GM12891 (cell line): ENCODE measurements at regions not wholly inside any gene's neighbourhood (a gene's known extent, or its start where the extent isn't known, plus 50 kb on each side); places are given as distances from the start of the nearest gene placed in this dataset.

Experiments
- POLR2A ChIP-seq: IDR thresholded peaks from 2 replicates; pipeline ENCODE4 v1.6.1; 2011; ENCODE audit warnings: low read depth, low read length, control low read depth
- POLR2AphosphoS5 ChIP-seq: IDR thresholded peaks from 2 replicates; pipeline ENCODE4 v1.6.1; 2011; ENCODE audit warnings: low read depth, low read length, control low read depth

DNA sequence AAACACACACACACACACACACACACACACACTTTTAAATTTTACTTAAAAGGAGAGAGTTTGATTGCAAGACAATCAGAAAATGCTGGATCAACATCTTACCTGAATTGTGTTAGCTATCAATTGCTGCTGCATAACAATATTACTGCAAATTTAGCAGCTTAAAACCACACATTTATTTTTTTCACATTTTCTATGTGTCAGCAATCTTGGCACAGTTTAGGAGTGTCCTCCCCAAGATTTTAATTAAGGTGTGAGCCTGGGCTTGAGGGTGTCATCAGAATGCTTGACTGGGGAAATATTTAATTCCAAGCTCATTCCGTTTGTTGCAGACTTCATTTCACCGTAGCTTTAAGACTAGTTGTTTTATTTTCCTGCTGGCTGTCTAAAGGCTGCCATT is 431.0 kb upstream of the GJE1 start:
- TF ChIP-seq POLR2A (no peak), POLR2AphosphoS5 (no peak)
